HCT116 (cell line): ENCODE measurements at regions not wholly inside any gene's neighbourhood (a gene's known extent, or its start where the extent isn't known, plus 50 kb on each side); places are given as distances from the start of the nearest gene placed in this dataset.
"Not testable (repeated sequence)": the region's sequence is repeated elsewhere in the genome, so short reads cannot be mapped to it uniquely, and the experiment has no call there.

Source experiments
- ATAC-seq: fragments of 200-7000 bp; cut with Tn5 transposase; 2 replicates; pipeline ENCODE4 v1.9.1; 2020; ENCODE audit warnings: mild to moderate bottlenecking, moderate library complexity
- BruUV-seq: library from RNA; stranded (reverse); fragments of 400-500 nt; replicated peaks from 2 replicates; lab custom pipeline; 2021; lab: Mats Ljungman, UMichigan
- CTCF ChIA-PET: fragments of 300-600 bp; sonication (Branson Sonifier 250); formaldehyde crosslinking; loops from one replicate; lab custom pipeline; 2021; ENCODE audit warnings: antibody characterized with exemption; lab: Charles Lee
- POLR2A ChIA-PET: fragments of 300-600, 350-600 bp; sonication (Branson Sonifier 250); formaldehyde crosslinking; loops from one replicate; lab custom pipeline; 2021; ENCODE audit warnings: antibody characterized with exemption; lab: Charles Lee
- RAD21 ChIA-PET, 2 experiments: fragments of 300-600 bp; sonication (Branson Sonifier 250); formaldehyde crosslinking; loops; one replicate each; lab custom pipeline; 2023; ENCODE audit warnings: low total read pairs in 2 of 2; ENCODE audit not compliant: uncharacterized antibody in 2 of 2, unreplicated experiment in 2 of 2, low non-redundant PET in 1 of 2; lab: Charles Lee
- DNase-seq: peaks from one replicate; pipeline ENCODE4 v3.0.0-alpha.2; 2010; ENCODE audit warnings: low read depth, low spot score
- H2AFZ ChIP-seq: fragments of 200-600 bp; shearing (Covaris generic), sonication (generic); 2 replicates; pipeline ENCODE4 v1.6.1; 2017; ENCODE audit warnings: low read depth, mixed run types, mixed read lengths, antibody characterized with exemption, low read length; ENCODE audit not compliant: poor library complexity, severe bottlenecking
- H3K27ac ChIP-seq: 2 replicates; pipeline ENCODE4 v1.5.1; 2012; ENCODE audit warnings: low read depth, low read length
- H3K27me3 ChIP-seq: fragments of 200-600 bp; sonication (generic); 2 replicates; pipeline ENCODE4 v1.6.1; 2016; ENCODE audit warnings: mixed run types, low read length, mixed read lengths; ENCODE audit not compliant: insufficient read depth
- H3K36me3 ChIP-seq, 2 experiments: fragments of 200-500 bp in 1 of 2; fragments of 200-600 bp in 1 of 2; sonication (Bioruptor generic) in 1 of 2; sonication (generic) in 1 of 2; 2 replicates each; pipeline versions ENCODE4 v1.5.1 to v1.6.1; 2014 to 2016; ENCODE audit warnings: low read length in 2 of 2, inconsistent platforms in 1 of 2, mixed read lengths in 1 of 2, mixed run types in 1 of 2; ENCODE audit not compliant: insufficient read depth in 2 of 2, control insufficient read depth in 1 of 2
- H3K4me1 ChIP-seq, 2 experiments: fragments of 200-600 bp in 1 of 2; sonication (generic) in 1 of 2; 2 replicates each; pipeline versions ENCODE4 v1.5.1 to v1.6.1; 2012 to 2017; ENCODE audit warnings: low read length in 2 of 2, inconsistent platforms in 1 of 2, mild to moderate bottlenecking in 1 of 2, mixed read lengths in 1 of 2, mixed run types in 1 of 2, moderate library complexity in 1 of 2; ENCODE audit not compliant: insufficient read depth in 2 of 2, control insufficient read depth in 1 of 2
- H3K4me2 ChIP-seq: fragments of 200-600 bp; sonication (generic); 2 replicates; pipeline ENCODE4 v1.6.1; 2017; ENCODE audit warnings: mixed run types, low read length, mixed read lengths
- H3K4me3 ChIP-seq, 2 experiments: fragments of 200-600 bp in 1 of 2; sonication (generic) in 1 of 2; replicated peaks in 1 of 2; 2 replicates each; pipeline ENCODE4 v1.5.1; 2011 to 2016; ENCODE audit warnings: low read length in 2 of 2, control low read depth in 1 of 2, low read depth in 1 of 2, mild to moderate bottlenecking in 1 of 2, mixed read lengths in 1 of 2, mixed run types in 1 of 2
- H3K79me2 ChIP-seq: fragments of 200-600 bp; sonication (generic); 2 replicates; pipeline ENCODE4 v1.6.1; 2017; ENCODE audit warnings: mild to moderate bottlenecking, mixed run types, low read length, moderate library complexity, mixed read lengths; ENCODE audit not compliant: insufficient read depth
- H3K9ac ChIP-seq: fragments of 200-600 bp; sonication (generic); 2 replicates; pipeline ENCODE4 v1.6.1; 2016; ENCODE audit warnings: low read length, mixed read lengths
- H3K9me2 ChIP-seq: fragments of 200-600 bp; sonication (generic), shearing (Covaris generic); 2 replicates; pipeline ENCODE4 v1.6.1; 2017; ENCODE audit warnings: mixed run types, mild to moderate bottlenecking, moderate library complexity; ENCODE audit not compliant: insufficient read depth
- H3K9me3 ChIP-seq, 2 experiments: fragments of 200-500 bp in 1 of 2; fragments of 200-600 bp in 1 of 2; sonication (Bioruptor generic) in 1 of 2; sonication (generic) in 1 of 2; 2 replicates each; pipeline ENCODE4 v1.6.1; 2014 to 2017; ENCODE audit warnings: low read length in 2 of 2, mixed read lengths in 2 of 2, inconsistent platforms in 1 of 2, low read depth in 1 of 2, mild to moderate bottlenecking in 1 of 2, mixed run types in 1 of 2, moderate library complexity in 1 of 2; ENCODE audit not compliant: control insufficient read depth in 1 of 2, insufficient read depth in 1 of 2
- H4K20me1 ChIP-seq: fragments of 200-600 bp; sonication (generic), shearing (Covaris generic); 2 replicates; pipeline ENCODE4 v1.6.1; 2017; ENCODE audit warnings: mixed run types, mild to moderate bottlenecking, moderate library complexity; ENCODE audit not compliant: insufficient read depth
- CBX3 ChIP-seq: IDR thresholded peaks from 2 replicates; pipeline ENCODE4 v1.6.1; 2012; ENCODE audit warnings: low read depth
- TCF7L2 ChIP-seq: IDR thresholded peaks from 2 replicates; pipeline ENCODE4 v1.7.0; 2011; ENCODE audit warnings: borderline replicate concordance, inconsistent platforms; ENCODE audit not compliant: insufficient read depth, insufficient read length; ENCODE audit errors: extremely low read depth
- ZNF274 ChIP-seq: fragments of 200-500 bp; sonication (Bioruptor generic); IDR thresholded peaks from 2 replicates; pipeline ENCODE4 v1.6.1; 2014; ENCODE audit warnings: mild to moderate bottlenecking, low read depth, low read length, inconsistent platforms
- intact Hi-C: fragments of 100-400 bp; cut with micrococcal nuclease; formaldehyde crosslinking; loops from 2 replicates; pipeline ENCODE4 v1.10.0; 2022

DNA sequence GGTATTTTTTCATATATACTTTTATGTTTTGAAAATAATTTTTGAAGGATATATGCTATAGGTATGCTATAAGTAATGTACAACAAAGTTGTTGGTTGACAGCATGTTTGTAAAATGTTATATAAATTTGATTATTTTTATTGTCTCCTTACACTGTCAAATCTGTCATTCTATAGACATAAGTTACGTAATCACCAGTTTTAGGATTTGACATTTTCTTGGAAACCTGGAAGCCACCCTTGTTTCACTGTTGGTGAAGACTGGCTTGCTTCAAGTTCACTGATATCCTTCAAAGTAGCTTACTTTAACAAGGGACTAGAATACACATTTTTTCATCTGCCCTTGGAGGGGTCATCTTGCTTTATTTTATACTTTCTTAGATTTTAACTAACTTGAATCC lies 1288.6 kb upstream of the EYS start:
- RAD21 ChIA-PET = no interaction called here

GRCh38 chr6:66993708-66994107 lies 1286.7 kb upstream of the EYS start:
- DNase-seq, H3K79me2 ChIP-seq, H4K20me1 ChIP-seq, BruUV-seq, H3K9ac ChIP-seq, CTCF ChIA-PET, H3K4me3 ChIP-seq, H3K4me1 ChIP-seq, intact Hi-C loops, POLR2A ChIA-PET, H3K27ac ChIP-seq, ATAC-seq, RAD21 ChIA-PET, H3K36me3 ChIP-seq, H3K27me3 ChIP-seq, H3K4me2 ChIP-seq, H3K9me2 ChIP-seq, H2AFZ ChIP-seq: not testable (repeated sequence)
- peaks cover 4 to 21% of the 10 kb centered on the region in 2 experiments; a peak in 2 of 4 replicates for H3K9me3 ChIP-seq

More for the DNA sequence above, 1288.6 kb upstream of the EYS start:
- Histone ChIP-seq H3K4me2 (no peak overlapping the region), H3K27ac (no peak overlapping the region), H4K20me1 (no peaks in the 10 kb centered on the region), H3K9me2 (no peaks in the 10 kb centered on the region), H3K79me2 (no peaks in the 10 kb centered on the region), H3K4me1 (no peaks in the 10 kb centered on the region), H3K4me3 (no peak overlapping the region)
- intact Hi-C loops = no loop called here
- ChIA-PET CTCF (no interaction called here), POLR2A (no interaction called here)
- ATAC-seq = no peak
- no peak for TF ChIP-seq CBX3
- TF ChIP-seq, all 23 proteins: peak for 0
- H2AFZ ChIP-seq = no peak overlapping the region
- peaks cover 4 to 19% of the 10 kb centered on the region in 2 experiments; a peak in 2 of 4 replicates for H3K9me3 ChIP-seq
- BruUV-seq = no TSS peak
- DNase-seq = no peak
- no peak overlapping the region for H3K9ac ChIP-seq
- H3K36me3 ChIP-seq = no peaks in the 10 kb centered on the region; a peak in 1 of 4 replicates
- no peaks in the 10 kb centered on the region for H3K27me3 ChIP-seq

- no peak overlapping the region for H3K27ac ChIP-seq
- peaks cover 4 to 25% of the 10 kb centered on the region in 2 experiments; a peak in 2 of 4 replicates for H3K9me3 ChIP-seq
- no peaks in the 10 kb centered on the region for H3K4me1 ChIP-seq
- no peak overlapping the region for H2AFZ ChIP-seq
- intact Hi-C loops = no loop called here
- TF ChIP-seq TCF7L2 = no peak
- no peak for TF ChIP-seq ZNF274
- no peak overlapping the region for H3K9ac ChIP-seq
- H3K79me2 ChIP-seq = no peaks in the 10 kb centered on the region
- DNase-seq (no peak), ATAC-seq (no peak)
- ChIA-PET POLR2A (no interaction called here), RAD21 (no interaction called here), CTCF (no interaction called here)
- H3K4me2 ChIP-seq = no peak overlapping the region
- no peaks in the 10 kb centered on the region for H3K9me2 ChIP-seq
- no TSS peak for BruUV-seq
- no peak overlapping the region for H3K4me3 ChIP-seq
- H4K20me1 ChIP-seq = no peaks in the 10 kb centered on the region
- H3K27me3 ChIP-seq = no peaks in the 10 kb centered on the region
- no peaks in the 10 kb centered on the region; a peak in 1 of 4 replicates for H3K36me3 ChIP-seq
These were observed 1286.2 kb upstream of the EYS start for GRCh38 chr6:66993272-66993671.
